CD4-positive, alpha-beta T cell treated with Interleukin-12 subunit alpha and Interleukin-12 subunit beta, for 1 hour (primary cell): ENCODE measurements at regions not wholly inside any gene's neighbourhood (a gene's known extent, or its start where the extent isn't known, plus 50 kb on each side); places are given as distances from the start of the nearest gene placed in this dataset.
"Not testable (repeated sequence)": the region's sequence is repeated elsewhere in the genome, so short reads cannot be mapped to it uniquely, and the experiment has no call there.

ENCODE experiments used
- DNase-seq: peaks from one replicate; pipeline ENCODE4 v3.0.0-alpha.2; 2020

GRCh38 chr2:146734042-146734820 is 1110.6 kb upstream of the ACVR2A start:
- DNase-seq: no peak

DNA sequence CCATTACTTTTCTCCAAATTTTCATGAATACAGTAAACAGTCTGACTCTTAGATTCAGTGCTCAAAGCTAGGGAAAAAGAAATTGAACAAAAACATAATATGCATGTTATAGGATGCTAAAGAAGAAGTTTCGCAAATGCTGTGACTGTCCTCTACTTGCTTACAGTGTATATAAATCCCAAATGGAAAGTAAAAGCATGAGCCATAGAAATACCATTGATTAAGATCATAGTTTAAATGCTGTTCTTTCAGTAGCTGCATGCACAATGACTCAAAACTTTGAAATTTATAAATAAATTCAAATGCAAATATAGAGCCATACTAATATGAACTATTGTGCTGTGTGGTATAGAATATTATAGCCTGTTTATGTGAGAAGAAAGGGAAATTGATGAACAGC is 1113.9 kb upstream of the ACVR2A start:
- no peak for DNase-seq

- DNase-seq: no peak
Measured at GRCh38 chr2:146721486-146721885, 1123.3 kb upstream of the ACVR2A start.

DNA sequence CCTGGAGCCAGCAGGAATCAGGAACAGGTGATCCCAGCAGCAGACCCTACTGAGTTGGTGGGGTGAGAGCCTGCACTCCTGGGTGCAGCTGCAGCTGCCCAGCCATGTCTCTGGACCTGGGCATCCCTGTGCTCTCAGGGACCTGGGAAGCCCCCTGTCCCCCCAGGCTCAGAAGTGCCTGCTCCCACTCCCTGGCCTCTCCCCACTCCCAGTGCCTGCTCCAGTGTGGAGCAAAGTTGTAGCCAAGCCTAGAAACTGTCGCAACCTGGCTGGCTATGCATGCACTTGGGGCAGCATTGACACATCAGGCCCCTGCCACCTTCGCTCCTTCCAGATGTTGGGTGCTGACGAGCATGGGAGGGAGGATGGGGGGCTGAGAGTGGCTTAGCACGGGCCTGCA is 1124.7 kb upstream of the ACVR2A start:
- no peak for DNase-seq

DNA sequence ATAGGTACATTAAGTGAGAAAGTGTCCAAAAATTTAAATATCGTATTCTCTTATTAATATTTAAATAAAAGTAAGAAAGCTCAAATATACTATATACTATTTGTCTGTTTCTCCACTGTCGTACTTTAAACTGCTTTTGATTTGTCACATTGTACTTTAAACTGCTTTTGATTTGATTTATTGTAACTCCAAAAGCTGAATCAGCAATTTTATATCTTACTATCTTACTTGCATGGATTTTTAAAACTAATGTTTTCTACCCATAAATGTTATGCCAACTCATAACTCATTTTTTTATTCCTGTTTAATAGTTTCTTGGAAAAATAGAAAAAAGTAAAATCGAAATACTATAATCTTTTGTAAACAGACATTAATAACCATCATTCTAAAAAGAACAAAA is 1128.2 kb upstream of the ACVR2A start:
- DNase-seq: no peak

DNA sequence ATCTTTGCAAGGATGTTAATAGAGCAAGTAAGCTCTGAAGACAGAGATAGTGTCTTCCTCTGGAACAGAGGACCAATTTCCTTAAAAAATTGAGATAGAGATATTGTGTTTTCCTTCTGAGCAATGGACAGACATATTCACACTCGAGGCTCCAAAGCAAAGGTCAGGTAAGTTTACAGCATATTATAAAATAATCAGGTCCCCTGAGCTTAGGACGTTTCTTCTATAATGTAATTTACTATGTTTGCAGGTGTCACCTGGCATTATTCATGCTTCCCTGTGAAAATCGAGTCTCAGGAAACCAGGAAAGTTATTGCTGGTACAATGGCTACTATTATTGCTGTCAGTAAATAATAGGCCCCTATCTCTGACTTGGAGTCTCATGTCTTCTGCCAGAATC is 1135.8 kb upstream of the ACVR2A start:
- DNase-seq: no peak

- DNase-seq: no peak
Measured at GRCh38 chr2:146701183-146701582, 1143.6 kb upstream of the ACVR2A start.

DNA sequence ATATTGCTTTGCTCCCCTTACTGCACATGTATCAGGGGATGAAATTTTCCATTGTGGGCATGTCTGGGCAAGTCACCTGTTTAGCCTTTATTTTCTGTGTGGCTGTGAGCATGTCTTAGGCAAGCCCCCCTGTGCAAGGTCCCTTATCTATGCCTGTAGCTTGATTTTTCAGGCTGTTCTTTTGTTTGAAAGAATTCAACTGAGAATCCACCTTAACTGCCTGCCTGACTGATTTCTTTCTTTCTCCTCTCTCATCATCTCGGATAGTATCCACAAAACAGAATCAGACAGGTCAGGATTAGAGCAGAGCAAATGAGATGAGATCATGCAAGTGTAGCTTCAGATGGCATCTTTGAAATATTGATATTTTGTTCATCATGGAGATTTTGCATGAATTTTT is 1147.5 kb upstream of the ACVR2A start:
- DNase-seq: no peak

DNA sequence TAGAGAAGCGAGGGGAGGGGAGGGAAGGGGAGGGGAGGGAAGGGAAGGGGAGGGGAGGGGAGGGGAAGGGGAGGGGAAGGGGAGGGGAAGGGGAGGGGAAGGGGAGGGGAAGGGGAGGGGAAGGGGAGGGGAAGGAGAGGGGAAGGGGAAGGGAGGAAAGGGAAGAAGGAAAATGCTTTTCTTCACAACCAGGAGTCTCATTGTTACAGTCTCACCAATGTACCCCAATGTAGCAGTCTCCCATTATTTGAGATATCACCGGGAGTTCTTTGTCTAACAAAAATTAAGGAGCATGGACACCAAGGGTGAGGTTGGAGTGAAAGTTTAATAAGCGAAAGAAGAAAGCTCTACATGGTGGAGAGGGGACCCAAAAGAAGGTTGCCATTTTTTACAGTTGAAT is 1148.0 kb upstream of the ACVR2A start:
- not testable (repeated sequence) for DNase-seq

DNA sequence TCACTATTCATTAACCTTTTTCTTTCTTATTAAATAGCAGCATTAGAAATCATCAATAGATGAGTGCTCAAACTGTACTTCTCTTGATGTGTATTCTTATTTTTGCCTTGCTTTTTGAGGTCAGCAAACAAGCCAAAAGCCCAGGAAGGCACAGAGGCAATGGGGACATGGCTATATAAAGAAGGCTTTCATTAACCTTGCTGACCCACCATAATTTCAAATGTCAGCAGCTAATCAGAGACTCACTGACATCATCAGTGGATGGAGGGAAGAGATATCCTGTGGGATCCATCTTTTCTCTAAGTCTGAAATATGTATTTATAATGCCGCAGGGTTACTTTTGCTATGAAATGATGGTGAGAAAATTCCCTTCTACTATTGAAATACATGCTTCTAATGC is 1162.8 kb upstream of the ACVR2A start:
- no peak for DNase-seq

DNA sequence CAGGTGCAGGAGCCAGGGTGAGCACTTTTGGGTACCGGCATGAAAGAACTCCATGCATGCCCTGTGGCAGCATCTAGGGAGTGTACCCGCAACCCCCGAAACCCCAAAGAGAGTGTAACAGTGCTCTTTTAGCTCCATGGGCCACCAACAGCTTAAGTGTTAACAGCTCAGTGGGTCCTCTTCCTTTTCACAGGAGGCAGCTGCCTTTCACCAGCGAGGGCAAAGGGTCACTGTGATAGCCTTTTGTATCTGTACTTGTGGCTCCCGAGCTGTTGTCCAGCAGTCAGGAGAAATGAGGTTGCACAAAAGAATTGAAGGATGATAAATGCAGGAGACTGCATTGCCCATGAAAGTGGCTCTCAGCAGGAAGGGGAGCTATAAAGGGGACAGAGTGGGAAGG is 1166.3 kb upstream of the ACVR2A start:
- DNase-seq: no peak

DNA sequence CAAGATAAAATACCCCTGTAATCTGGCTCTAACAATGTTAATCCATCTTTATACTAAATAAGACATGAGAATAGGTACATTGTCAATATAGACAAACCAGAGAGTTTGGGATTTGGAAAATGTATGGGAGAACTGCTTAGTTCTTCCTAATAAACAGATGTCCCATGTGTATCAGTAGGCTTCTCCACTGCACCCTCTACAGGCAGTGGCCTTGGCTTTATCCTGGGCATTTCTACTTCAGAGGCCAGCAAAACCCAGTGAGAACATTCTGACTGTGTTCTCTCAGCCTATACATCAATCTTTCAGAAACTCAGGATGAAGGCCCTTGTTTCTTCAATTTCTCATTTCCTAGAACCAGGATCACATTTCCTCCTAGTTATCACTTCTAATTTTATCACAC is 1167.5 kb upstream of the ACVR2A start:
- no peak for DNase-seq

DNA sequence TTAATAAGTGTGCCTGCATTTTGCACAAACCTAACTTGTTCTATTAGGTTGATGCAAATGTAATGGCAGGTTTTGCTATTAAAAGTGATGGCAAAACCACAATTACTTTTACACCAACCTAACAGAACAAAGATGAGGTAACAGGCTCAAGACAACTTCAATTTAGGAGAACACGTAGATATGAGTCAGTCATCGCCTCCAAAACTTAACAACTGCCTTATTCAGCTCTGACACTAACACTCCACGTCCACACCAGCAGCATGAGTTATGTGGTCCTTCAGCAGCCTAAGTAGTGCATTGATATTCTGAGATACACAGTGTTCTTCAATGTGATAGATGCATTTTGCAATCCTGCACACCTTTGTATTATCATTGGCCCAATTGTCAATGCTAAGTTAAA is 1175.1 kb upstream of the ACVR2A start:
- no peak for DNase-seq

GRCh38 chr2:146666340-146666739 is 1178.5 kb upstream of the ACVR2A start:
- no peak for DNase-seq

GRCh38 chr2:146665800-146666199 is 1179.0 kb upstream of the ACVR2A start:
- no peak for DNase-seq

DNA sequence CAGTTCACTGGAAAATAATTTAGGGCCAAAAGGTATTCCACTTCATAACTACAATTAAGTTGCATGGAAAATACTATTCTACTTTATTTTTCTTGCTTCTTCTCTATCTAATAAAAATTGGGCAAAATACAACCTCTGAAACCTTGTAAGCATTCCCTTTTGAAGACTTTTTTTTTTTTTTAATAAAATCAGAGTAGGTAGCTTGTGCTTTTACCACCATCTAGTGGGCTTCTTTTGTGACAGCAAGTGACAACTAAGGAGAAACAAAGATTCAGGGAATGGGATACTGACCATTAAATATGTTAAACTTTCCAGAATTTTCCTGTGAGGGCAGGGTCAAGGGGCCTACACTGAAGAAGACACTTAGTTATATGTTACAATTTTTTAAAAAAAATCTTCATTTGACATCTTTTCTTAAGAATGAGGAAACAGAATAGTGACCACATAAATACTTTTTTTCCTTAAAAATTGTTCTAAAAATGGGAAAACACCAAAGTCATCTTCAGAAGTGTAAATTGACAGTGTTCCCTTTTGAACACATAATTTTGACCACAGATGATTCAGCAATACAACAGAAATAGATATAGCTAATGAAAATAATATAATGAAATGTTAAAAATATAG is 1183.2 kb upstream of the ACVR2A start:
- DNase-seq: no peak

GRCh38 chr2:146659976-146660375 is 1184.9 kb upstream of the ACVR2A start:
- no peak for DNase-seq

DNA sequence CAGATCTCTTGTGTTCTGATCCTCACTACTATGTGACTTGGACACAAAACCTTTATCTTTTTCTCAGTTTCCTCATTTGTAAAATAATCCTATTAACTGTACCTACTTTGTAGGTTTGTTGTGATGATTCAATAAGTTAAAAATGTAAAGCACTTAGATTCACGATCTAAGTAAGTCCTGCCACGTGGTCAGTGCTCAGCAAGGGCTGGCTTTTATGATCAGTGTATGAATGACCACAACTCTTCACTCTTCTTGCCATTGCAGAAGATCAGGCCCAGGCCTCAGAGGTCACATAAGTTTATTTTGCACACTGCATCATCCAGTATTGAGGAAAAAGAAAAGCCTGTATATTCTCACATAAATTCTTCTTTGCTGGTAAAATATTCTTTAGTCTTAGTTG is 1192.5 kb upstream of the ACVR2A start:
- no peak for DNase-seq

DNA sequence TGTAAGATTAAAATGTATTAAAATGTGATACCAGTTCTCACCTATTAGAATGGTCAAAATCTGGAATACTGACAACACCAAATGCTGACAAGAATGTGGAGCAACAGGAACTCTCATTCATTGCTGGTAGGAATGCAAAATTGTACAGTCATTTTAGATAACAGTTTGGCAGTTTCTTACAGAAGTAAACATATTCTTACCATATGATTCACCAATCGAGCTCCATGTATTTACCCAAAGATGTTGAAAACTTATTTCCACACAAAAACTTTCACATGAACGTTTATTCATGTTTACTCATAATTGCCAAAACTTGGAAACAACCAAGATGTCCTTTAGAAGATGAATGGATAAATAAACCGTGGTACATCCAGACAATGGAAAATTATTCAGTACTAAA is 1193.5 kb upstream of the ACVR2A start:
- DNase-seq: no peak

- DNase-seq: no peak
Measured at GRCh38 chr2:146642066-146642465, 1202.8 kb upstream of the ACVR2A start.

GRCh38 chr2:146634230-146635097 is 1210.4 kb upstream of the ACVR2A start:
- no peak for DNase-seq

DNA sequence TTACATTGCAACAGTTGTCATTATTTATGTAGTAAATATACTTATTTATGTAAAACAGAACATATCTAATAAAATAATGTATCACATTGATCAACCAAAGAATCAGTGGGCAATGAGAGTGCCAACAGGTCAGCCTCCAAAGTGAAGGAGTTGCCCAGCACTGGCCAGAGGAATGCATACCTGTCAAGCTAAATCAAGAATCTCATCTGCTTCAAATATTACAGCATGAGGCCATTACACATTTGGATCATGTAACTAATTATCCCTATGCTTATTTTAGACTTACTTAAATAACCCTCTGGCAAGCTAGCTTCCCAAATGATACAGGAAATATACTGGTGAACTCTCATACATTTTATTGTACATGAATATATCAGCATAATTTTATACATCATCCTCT is 1211.7 kb upstream of the ACVR2A start:
- DNase-seq: no peak

DNA sequence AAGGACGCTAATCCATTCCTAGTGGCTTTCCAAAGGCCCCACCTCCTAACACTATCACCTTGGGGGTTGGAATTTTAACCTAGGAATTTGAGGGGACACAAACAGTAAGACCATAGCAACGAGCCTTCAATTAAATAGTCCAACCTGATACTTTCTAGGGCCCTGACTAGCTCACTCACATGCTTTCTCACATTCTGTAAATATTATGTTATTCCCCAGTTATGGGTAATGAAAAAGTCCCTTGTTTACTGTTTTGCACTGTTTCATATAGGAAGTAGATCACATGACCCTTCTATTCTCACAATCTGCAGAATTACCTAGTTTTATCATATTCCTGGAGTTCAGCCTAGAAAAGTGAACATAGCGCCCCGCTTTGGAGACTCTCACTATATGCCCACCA is 1212.1 kb upstream of the ACVR2A start:
- no peak for DNase-seq
